HL-60 (cell line): ENCODE measurements at regions not wholly inside any gene's neighbourhood (a gene's known extent, or its start where the extent isn't known, plus 50 kb on each side); places are given as distances from the start of the nearest gene placed in this dataset.

Experiments
- CTCF ChIP-seq: IDR thresholded peaks from one replicate; pipeline ENCODE4 v1.5.1; 2011; ENCODE audit warnings: low read length, control low read depth, inconsistent platforms; ENCODE audit not compliant: insufficient read depth
- POLR2AphosphoS5 ChIP-seq: IDR thresholded peaks from 2 replicates; pipeline ENCODE4 v1.6.1; 2012; ENCODE audit warnings: low read depth
- REST ChIP-seq: IDR thresholded peaks from 2 replicates; pipeline ENCODE4 v1.6.1; 2012; ENCODE audit warnings: low read depth; ENCODE audit not compliant: insufficient replicate concordance

- no peak for TF ChIP-seq CTCF
- no peak for TF ChIP-seq REST
- TF ChIP-seq POLR2AphosphoS5, result no peak
Measured at GRCh38 chr20:50369225-50370035, 140.8 kb upstream of the PTPN1 start.
